ENCODE measurements at regions not wholly inside any gene's neighbourhood (a gene's known extent, or its start where the extent isn't known, plus 50 kb on each side); places are given as distances from the start of the nearest gene placed in this dataset.
"Not testable (repeated sequence)": the region's sequence is repeated elsewhere in the genome, so short reads cannot be mapped to it uniquely, and the experiment has no call there.

GRCh38 chrX:113048480-113048879 is 207.8 kb upstream of the AMOT start:
- no peak for DNase-seq (ENCODE audit: low read depth)

DNA sequence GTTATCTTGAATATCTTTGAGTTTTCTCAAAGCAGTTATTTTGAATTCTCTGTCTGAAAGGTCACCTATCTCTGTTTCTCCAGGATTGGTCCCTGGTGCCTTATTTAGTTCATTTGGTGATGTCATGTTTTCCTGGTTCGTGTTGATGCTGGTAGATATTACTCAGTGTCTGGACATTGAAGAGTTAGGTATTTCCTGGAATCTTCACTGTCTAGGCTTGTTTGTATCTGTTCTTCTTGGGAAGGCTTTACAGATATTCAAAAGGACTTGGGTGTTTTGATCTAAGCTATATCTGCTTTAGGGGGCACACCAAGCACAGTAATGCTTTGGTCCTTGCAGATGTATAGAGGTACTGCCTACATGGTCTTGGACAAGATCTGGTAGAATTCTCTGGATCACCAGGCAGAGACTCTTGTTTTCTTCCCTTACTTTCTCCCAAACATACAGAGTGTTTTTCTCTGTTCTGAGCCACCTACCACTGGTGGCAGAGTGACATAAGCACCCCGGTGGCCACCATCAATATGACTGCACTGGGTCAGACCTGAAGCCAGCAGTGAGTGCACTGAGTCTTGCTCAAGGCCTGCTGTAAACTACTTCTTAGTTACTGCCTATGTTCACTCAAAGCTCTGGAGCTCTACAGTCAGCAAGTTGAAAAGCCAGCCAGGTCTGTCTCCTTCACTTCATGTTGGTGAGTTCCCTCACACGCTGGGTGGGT is 193.5 kb upstream of the AMOT start:
- DNase-seq (ENCODE audit: low read depth), result no peak

GRCh38 chrX:113019958-113020357 is 179.3 kb upstream of the AMOT start:
- DNase-seq (ENCODE audit: low read depth), result no peak

DNA sequence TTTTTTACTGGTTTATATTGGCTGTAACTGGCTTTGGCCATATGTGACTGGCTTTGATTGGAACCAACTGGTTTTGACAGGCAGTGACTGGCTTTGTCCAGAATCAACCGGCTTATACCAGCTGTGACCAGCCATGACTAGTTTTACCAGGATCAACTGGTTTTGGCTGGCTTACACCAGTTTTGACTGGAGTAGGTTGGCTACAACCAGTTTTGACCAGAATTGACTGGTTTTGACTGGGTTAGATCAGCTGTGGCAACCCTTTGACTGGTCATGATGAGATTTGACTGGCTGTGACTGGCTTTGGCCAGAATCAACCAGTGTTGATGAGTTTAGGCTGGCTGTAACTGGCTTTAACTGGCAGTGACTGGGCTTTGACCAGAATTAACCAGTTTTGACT is 169.2 kb upstream of the AMOT start:
- DNase-seq (ENCODE audit: low read depth), result no peak

- no peak for DNase-seq (ENCODE audit: low read depth)
These were observed 168.4 kb upstream of the AMOT start for GRCh38 chrX:113009029-113009428.

DNA sequence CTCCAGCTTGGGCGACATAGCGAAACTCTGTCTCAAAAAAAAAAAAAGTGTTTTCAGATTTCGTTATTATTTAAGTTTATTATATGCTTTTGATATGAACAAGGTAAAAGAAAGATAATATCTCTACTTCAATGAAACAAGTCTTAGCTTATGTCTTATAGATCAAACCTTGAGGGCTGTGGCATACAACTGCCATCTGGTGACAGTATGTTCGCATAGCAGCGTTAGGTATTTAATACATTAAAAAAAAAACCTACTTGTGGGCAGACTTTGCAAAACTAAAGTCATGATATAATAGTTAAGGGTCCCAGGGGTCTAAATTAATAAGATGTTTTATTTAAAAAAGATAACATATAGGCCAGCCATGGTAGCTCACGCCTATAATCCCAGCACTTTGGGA is 161.2 kb upstream of the AMOT start:
- DNase-seq (ENCODE audit: low read depth), result no peak

GRCh38 chrX:112997991-112998390 is 157.4 kb upstream of the AMOT start:
- no peak for DNase-seq (ENCODE audit: low read depth)

DNA sequence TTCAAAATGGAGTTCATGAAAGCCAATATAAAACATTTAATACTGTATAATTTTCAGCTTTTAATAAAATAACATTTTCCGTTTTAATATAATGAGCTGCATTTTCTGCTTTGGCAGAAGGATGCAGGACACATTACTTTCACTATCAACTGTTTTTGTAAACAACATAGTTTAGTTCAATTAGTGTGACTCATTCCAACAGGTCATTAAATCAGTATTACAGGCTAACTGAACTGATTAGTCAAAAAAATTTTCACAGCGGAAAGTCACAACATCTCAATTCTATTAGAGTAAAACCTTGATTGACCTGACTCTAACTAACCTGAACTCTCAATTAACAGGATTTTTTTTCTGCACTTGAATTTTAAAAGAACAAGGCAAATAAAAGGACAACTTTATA is 151.2 kb upstream of the AMOT start:
- no peak for DNase-seq (ENCODE audit: low read depth)

DNA sequence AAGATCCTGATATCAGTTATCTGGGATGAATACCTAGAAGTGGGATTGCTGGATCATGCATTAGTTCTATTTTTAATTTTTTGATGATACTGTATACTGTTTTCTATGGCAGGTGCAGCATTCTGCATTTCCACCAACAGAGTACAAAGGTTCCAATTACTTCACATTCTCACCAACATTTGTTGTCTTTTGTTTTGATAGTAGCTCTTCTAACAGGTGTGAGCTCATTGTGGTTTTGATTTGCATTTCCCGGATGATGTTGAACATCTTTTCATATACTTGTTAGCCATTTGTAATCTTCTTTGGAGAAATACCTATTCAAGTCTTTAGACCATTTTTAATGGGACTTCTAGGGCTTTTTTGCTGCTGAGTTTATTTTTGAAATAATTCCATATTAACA is 139.2 kb upstream of the AMOT start:
- no peak for DNase-seq (ENCODE audit: low read depth)

DNA sequence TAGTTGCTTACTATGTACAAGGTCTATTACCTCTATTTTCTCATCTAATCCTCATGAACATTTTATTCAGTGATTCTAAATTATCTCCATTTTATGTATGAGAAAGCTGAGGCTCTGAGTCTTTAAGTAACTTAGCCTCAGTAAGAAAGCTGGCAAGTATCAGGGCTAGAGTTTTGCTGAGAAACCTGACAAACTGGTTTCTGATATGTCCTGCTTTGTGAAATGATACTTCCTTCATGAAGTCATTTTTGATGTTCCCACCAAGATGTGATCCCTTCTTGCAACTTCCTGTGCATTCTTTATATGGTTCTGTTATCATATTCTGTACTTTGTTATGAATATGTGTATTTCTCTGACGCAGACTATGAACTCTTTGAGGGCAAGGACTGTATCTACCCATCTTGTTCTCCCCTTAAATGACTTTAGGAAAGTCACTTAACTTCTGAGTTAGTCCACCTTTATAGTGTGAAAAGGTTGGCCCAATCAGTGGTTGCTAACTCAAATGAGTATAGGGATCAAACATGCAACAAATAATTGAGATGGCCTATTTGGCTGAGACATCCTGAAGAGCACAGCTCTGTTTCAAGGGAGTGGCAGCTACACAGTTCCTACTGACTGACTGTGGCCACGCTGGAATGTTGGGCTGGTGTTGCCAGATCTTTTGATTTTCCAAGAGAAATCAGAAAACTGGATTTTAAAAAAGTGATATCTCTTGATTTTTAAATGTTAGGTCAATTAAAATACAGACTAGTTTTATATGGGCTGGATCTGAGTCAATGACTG is 127.9 kb upstream of the AMOT start:
- no peak for DNase-seq (ENCODE audit: low read depth)

GRCh38 chrX:112967903-112968302 is 127.3 kb upstream of the AMOT start:
- DNase-seq (ENCODE audit: low read depth), result no peak

DNA sequence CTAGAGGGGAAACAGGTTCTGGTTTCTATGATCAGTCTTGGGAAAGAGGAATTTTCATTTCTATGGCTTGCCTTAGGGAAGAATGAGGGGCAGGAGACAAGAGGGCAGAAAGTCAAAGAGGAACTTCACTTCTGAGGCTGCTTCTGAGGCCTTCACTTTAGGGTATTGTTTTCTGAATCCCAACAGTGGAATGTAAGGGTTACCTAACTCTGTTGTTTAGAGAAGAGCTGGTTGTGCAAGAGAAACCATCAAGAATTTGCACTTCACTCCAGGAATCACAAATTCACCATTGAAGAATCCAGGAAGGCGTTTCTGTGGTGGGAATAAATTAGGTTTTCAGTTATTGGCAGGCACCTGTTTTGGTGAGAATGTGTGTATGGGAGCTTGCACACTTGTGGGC is 126.7 kb upstream of the AMOT start:
- DNase-seq (ENCODE audit: low read depth), result no peak

DNA sequence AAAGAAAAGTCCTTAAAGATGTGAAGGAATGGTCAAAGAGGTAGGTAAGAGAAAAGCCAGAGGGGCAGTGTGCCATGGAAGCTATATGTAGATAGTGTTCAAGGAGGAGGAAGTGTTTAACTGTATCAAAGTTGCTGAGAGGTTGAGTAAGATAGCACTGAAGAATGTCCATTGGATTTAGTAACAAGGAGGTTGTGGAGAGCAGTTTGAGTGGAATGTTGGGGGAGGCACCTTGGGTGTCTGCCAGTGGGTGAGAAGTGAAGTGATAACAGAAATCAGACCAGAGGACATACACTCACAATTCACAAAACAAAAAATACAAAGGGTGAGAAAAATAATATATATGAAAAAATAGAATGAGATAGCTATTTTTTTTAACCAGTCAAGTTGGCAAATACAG is 121.3 kb upstream of the AMOT start:
- no peak for DNase-seq (ENCODE audit: low read depth)

GRCh38 chrX:112947981-112948615 is 107.5 kb upstream of the AMOT start:
- DNase-seq (ENCODE audit: low read depth), result no peak

DNA sequence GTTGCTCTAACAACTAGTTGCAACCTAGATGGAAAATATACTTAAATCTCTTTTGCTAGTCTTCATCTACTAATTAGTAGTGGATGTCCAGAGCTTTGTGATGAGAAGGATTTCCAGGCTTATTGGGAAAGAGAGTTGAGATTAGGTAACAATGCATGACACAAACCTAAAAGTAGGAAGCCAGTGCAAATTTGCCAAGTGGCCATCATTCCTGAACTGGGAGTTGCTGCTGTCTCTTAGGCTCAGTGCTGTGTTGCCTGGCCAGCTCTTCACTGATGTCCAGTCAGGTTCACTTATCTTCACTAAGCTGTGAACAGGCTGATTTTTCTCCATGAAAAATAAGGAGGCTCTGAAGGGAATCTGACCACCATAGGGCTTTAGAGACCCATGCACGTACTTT is 105.6 kb upstream of the AMOT start:
- DNase-seq (ENCODE audit: low read depth), result no peak

DNA sequence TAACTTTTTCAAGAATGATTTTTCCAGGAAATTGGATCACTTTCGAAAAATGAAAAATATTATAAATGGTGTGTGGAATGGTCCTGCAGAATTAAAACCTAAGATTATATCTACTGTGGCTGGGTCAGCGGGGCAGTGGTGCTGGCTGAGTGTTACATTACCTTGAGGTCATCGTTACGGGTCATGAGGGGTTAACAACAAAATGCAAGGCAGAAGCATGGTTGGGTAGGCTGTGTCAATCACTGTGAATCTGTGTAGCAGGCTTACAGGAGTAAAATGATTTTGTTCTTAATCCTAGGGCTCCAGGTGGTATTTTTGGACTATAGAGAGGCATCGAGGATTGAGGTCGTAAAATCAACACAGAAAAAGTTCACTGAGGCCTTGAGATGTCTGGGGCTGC is 105.2 kb upstream of the AMOT start:
- no peak for DNase-seq (ENCODE audit: low read depth)

- no peak for DNase-seq (ENCODE audit: low read depth)
These were observed 100.7 kb upstream of the AMOT start for GRCh38 chrX:112941209-112941837.

DNA sequence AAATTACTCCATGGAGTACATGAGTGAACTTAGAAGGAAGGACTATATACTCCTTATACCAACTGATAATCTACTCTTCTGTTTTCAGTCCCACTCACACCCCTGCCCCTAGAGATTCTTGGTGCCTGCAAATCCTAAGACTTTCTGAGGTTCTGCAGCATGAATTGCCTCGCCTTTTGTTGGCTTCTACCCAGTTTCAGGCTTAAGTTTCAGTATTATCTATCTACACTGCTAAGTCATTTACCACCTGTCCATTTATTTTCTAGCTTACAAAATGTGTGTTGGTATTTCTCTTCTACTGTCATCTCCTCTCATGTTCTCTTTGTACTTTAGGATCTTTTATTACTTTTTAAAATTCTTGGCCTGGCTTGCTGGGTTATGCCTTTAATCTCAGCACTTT is 94.4 kb upstream of the AMOT start:
- DNase-seq (ENCODE audit: low read depth), result no peak

DNA sequence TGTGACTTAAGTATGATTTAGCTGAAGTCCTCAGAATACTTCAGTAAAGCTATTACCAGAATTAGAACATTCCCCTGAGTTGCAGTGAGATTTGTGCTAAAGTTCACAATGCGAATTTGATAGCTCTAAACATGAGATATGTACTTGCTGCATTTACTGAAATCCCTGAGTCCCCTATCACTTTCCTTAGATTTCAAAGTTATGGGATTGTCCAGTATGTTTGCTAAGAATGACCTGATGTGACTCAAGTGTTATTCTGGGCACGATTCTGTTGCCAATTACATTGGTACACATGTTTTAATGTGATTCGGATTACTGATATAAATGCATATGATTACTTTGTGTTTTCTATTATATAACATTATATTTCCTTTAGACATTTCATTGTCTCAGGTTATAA is 91.3 kb upstream of the AMOT start:
- no peak for DNase-seq (ENCODE audit: low read depth)

DNA sequence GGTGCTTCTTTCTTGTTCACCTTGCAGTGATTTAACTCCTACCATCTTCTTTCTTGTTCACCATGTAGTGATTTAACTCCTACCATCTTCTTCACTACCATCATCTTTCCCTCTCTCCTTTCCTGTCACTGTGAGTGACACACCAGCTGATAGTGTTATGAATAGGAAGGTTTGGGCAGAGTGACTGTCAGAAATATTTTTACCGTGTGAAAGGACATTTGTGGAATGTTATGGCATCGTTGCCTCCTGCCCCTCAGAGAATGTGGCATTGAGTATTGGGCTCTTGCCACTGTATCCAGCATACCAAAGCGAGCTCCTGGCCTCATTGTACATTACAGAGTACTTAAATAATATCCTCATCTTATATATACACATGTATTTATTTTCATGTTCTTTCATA is 90.8 kb upstream of the AMOT start:
- no peak for DNase-seq (ENCODE audit: low read depth)

- not testable (repeated sequence) for DNase-seq (ENCODE audit: low read depth)
These were observed 82.8 kb upstream of the AMOT start for GRCh38 chrX:112923381-112923780.

DNA sequence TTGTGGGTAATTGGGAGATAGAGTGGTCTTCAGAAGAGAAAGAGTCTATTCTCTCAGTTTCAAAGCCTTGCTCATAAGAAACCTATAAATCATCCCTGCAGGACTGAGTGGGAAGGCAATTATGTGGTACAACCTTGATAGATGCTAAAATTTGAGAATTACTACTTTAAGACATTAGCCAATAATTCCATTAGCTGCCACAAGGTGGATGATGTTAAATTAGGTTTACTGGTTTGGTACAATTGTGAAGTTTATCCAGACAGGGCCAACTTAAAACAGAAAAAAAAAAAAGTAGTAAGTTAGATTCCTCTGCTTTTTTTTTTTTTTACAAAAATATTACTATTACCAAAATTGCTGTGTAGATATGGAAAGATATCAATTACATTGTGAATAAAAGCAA is 73.2 kb upstream of the AMOT start:
- no peak for DNase-seq (ENCODE audit: low read depth)

GRCh38 chrX:112910418-112910817 is 69.8 kb upstream of the AMOT start:
- no peak for DNase-seq (ENCODE audit: low read depth)
